Activated naive CD8-positive, alpha-beta T cell treated with anti-CD3 and anti-CD28 coated beads, Interleukin-2, amount 10 ng/mL, durations not matched to agents 7 days and 5 days (primary cell): ENCODE measurements at regions not wholly inside any gene's neighbourhood (a gene's known extent, or its start where the extent isn't known, plus 50 kb on each side); places are given as distances from the start of the nearest gene placed in this dataset.
"Not testable (repeated sequence)": the region's sequence is repeated elsewhere in the genome, so short reads cannot be mapped to it uniquely, and the experiment has no call there.

Experiments
- ATAC-seq: fragments of 150-1000 bp; cut with Tn5 transposase; one replicate; pipeline ENCODE4 v1.10.0; 2021; ENCODE audit warnings: low read depth, moderate library complexity
- POLR2A ChIA-PET: fragments of 350-600 bp; sonication (Branson Sonifier 250); formaldehyde crosslinking; loops from one replicate; lab custom pipeline; 2021; ENCODE audit warnings: antibody characterized with exemption; lab: Charles Lee
- DNase-seq: peaks from one replicate; pipeline ENCODE4 v3.0.0; 2021
- H3K27ac Mint-ChIP-seq: one replicate; pipeline ENCODE4 v1.8.0; 2022; ENCODE audit warnings: mild to moderate bottlenecking, mixed read lengths
- H3K27me3 Mint-ChIP-seq: one replicate; pipeline ENCODE4 v1.8.0; 2022; ENCODE audit warnings: mild to moderate bottlenecking, moderate library complexity, mixed read lengths
- H3K36me3 Mint-ChIP-seq: one replicate; pipeline ENCODE4 v1.8.0; 2021; ENCODE audit warnings: mild to moderate bottlenecking, mixed read lengths
- H3K4me1 Mint-ChIP-seq: one replicate; pipeline ENCODE4 v1.8.0; 2021; ENCODE audit warnings: mixed read lengths
- H3K4me3 Mint-ChIP-seq: one replicate; pipeline ENCODE4 v1.8.0; 2022; ENCODE audit warnings: mild to moderate bottlenecking, moderate library complexity, mixed read lengths
- H3K9me3 Mint-ChIP-seq: one replicate; pipeline ENCODE4 v1.8.0; 2021; ENCODE audit warnings: mixed read lengths

DNA sequence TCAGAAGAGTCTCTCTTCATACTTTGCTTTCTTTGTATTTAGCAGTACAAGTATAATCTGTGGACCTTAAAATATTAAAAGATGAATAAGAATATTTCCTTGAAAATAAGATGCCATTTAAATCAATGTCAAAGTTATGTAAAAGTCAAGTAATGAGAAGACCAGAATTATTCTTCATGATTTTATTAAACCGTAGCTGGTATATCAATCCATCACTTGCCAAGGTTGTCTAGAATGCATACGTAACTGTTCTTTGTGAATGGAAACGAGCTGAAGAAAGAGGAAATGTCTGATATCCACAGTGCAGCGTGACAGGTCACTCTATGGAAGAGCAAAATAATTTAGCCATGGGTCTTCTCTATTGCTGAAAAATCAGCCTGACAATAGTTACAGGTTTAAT lies 488.7 kb upstream of the CCNG1 start:
- H3K9me3 Mint-ChIP-seq: no peaks in the 10 kb centered on the region
- no peak for DNase-seq
- H3K36me3 Mint-ChIP-seq: no peaks in the 10 kb centered on the region
- no peak overlapping the region for H3K27ac Mint-ChIP-seq
- no peak overlapping the region for H3K4me3 Mint-ChIP-seq
- H3K4me1 Mint-ChIP-seq: no peaks in the 10 kb centered on the region
- H3K27me3 Mint-ChIP-seq: no peaks in the 10 kb centered on the region
- ATAC-seq: no peak
- POLR2A ChIA-PET: no interaction called here

DNA sequence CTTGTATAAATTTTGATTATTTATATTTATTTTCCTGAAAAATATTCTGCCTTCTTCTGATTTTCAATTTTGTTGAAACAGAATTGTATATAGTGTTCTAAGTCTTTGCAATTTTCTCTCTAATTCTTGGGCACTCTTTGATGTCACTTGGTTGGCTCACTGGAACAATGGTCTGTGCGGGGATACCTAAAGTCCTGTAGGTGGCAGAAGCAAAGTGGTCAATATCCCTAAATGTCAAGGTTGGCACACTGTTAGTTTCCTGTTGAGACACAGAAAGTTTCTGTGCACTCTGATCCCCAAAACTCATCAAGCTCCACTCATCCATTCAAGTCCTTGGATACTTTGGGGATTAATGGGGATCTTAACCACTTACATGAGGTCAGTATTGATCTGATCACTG lies 480.8 kb upstream of the CCNG1 start:
- POLR2A ChIA-PET: no interaction called here
- no peaks in the 10 kb centered on the region for H3K4me1 Mint-ChIP-seq
- no peaks in the 10 kb centered on the region for H3K36me3 Mint-ChIP-seq
- no peak for DNase-seq
- H3K27me3 Mint-ChIP-seq: no peaks in the 10 kb centered on the region
- H3K9me3 Mint-ChIP-seq: peaks cover 2% of the 10 kb centered on the region
- no peak for ATAC-seq
- no peak overlapping the region for H3K4me3 Mint-ChIP-seq
- H3K27ac Mint-ChIP-seq: no peak overlapping the region

DNA sequence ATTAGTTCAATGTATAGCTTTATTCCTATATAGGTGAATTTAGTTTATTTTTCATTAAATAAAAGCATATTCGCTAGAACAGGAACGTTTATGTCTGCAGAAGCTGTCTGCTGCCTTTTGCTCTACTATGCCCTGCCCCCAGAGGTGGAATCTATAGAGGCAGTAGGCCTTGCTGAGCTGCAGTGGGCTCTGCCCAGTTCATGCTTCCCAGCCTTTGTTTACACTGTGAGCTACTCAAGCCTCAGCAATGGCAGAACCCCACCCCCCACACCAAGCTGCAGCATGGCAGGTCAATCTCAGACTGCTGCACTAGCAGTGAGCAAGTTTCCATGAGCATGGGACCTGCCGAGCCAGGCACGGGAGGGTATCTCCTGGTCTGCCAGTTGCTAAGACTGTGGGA lies 473.3 kb upstream of the CCNG1 start:
- H3K4me3 Mint-ChIP-seq, POLR2A ChIA-PET, H3K27ac Mint-ChIP-seq, ATAC-seq, H3K9me3 Mint-ChIP-seq, H3K4me1 Mint-ChIP-seq, H3K27me3 Mint-ChIP-seq, H3K36me3 Mint-ChIP-seq, DNase-seq: not testable (repeated sequence)

GRCh38 chr5:162990063-162990462 lies 447.3 kb upstream of the CCNG1 start:
- POLR2A ChIA-PET: no interaction called here
- no peak for DNase-seq
- no peak overlapping the region for H3K27ac Mint-ChIP-seq

DNA sequence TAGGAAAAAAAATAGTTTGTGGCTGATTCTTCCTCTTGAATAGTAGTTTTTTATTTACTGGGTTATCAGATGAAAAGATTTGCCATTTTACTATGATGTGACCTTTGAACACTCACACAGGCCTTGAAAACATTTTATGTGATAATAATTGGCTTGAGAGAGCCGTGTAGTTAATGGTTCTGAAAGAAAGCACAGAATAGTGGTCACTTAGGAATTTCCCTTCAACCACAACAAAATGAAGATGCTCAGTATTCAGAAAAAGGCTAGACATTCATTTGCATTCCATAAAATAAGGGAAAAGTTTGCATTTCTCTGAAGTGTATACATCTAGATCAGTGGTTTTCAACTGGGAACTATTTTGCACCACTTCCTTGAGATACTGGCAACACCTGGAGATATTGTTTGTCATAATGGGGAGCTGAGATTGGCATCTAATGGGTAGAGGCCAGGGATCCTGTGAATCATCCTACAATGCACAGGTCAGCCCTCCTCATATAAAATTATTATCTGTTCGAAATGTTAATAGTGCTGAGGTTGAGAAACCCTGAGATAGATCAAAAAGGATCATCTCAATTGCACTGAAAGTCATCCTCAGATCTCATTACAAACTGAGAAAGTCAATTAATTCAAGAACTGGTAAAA lies 446.4 kb upstream of the CCNG1 start:
- no peaks in the 10 kb centered on the region for H3K27me3 Mint-ChIP-seq
- H3K4me1 Mint-ChIP-seq: no peaks in the 10 kb centered on the region
- H3K9me3 Mint-ChIP-seq: peaks cover 3% of the 10 kb centered on the region
- H3K36me3 Mint-ChIP-seq: no peaks in the 10 kb centered on the region
- H3K4me3 Mint-ChIP-seq: no peak overlapping the region
- ATAC-seq (no peak), DNase-seq (no peak)
- POLR2A ChIA-PET: no interaction called here
- no peak overlapping the region for H3K27ac Mint-ChIP-seq

More at GRCh38 chr5:162990063-162990462, 447.3 kb upstream of the CCNG1 start:
- no peak for ATAC-seq
- H3K4me1 Mint-ChIP-seq: no peaks in the 10 kb centered on the region
- H3K27me3 Mint-ChIP-seq: no peaks in the 10 kb centered on the region
- H3K4me3 Mint-ChIP-seq: no peak overlapping the region
- no peaks in the 10 kb centered on the region for H3K36me3 Mint-ChIP-seq
- peaks cover 3% of the 10 kb centered on the region for H3K9me3 Mint-ChIP-seq

- Mint-ChIP-seq H3K36me3 (no peaks in the 10 kb centered on the region), H3K27ac (no peak overlapping the region), H3K27me3 (no peaks in the 10 kb centered on the region), H3K4me3 (no peak overlapping the region), H3K4me1 (no peaks in the 10 kb centered on the region), H3K9me3 (no peaks in the 10 kb centered on the region)
- POLR2A ChIA-PET: no interaction called here
- ATAC-seq (no peak), DNase-seq (no peak)
Measured at GRCh38 chr5:162995568-162995967, 441.8 kb upstream of the CCNG1 start.

DNA sequence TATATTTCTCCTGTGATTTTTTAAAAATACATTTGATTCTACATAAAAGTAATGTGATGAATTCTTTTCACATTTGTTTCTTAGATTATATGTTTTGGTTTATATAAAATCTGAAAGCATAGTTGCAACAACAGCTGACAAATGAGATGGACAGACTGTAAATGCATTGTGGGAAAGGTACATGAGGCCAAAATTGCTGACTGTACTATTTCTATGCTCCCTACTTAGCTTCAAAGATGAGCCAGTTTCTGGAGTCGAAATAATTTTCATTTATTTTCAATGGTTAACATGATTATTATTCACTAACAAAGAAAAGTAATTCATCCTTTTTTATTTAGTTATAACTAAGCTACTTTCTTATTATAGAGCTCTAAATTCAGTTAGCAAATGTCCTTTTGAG lies 441.3 kb upstream of the CCNG1 start:
- Mint-ChIP-seq H3K36me3 (no peaks in the 10 kb centered on the region), H3K4me3 (no peak overlapping the region), H3K4me1 (no peaks in the 10 kb centered on the region), H3K9me3 (no peaks in the 10 kb centered on the region), H3K27me3 (no peaks in the 10 kb centered on the region), H3K27ac (no peak overlapping the region)
- ATAC-seq (no peak), DNase-seq (no peak)
- POLR2A ChIA-PET: no interaction called here

- Mint-ChIP-seq H3K9me3 (peaks cover 2% of the 10 kb centered on the region), H3K27ac (no peak overlapping the region), H3K4me1 (no peaks in the 10 kb centered on the region), H3K36me3 (no peaks in the 10 kb centered on the region), H3K4me3 (no peak overlapping the region), H3K27me3 (no peaks in the 10 kb centered on the region)
- ATAC-seq (no peak), DNase-seq (no peak)
- POLR2A ChIA-PET: no interaction called here
Measured at GRCh38 chr5:163005949-163006348, 431.4 kb upstream of the CCNG1 start.

- Mint-ChIP-seq H3K4me1 (no peaks in the 10 kb centered on the region), H3K4me3 (no peak overlapping the region), H3K27ac (no peak overlapping the region), H3K36me3 (no peaks in the 10 kb centered on the region), H3K27me3 (no peaks in the 10 kb centered on the region), H3K9me3 (peaks cover 1% of the 10 kb centered on the region)
- ATAC-seq: no peak
- POLR2A ChIA-PET: no interaction called here
- no peak for DNase-seq
Measured at GRCh38 chr5:163022582-163023128, 414.7 kb upstream of the CCNG1 start.

DNA sequence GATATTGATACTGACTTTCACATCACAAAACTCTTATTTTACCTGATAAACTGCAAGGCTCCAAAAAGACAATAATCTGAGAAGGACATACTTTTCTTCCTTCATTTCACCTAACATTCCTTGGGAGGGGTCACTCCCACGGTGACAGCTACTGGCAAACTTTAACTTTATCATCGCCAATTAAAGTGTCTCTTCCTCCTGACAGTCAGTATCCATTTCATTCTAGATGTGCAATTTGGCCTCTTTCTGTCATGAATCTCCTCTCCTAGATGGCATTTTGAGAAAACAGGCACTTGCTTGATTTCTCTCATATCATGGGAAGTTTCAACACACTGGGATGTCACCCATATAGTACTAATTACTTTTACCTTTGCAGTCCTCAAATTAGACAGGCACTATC lies 413.5 kb upstream of the CCNG1 start:
- peaks cover under 1% of the 10 kb centered on the region for H3K9me3 Mint-ChIP-seq
- H3K4me3 Mint-ChIP-seq: no peak overlapping the region
- no peak overlapping the region for H3K27ac Mint-ChIP-seq
- ATAC-seq (no peak), DNase-seq (no peak)
- POLR2A ChIA-PET: no interaction called here
- no peaks in the 10 kb centered on the region for H3K4me1 Mint-ChIP-seq
- H3K36me3 Mint-ChIP-seq: no peaks in the 10 kb centered on the region
- H3K27me3 Mint-ChIP-seq: no peaks in the 10 kb centered on the region

DNA sequence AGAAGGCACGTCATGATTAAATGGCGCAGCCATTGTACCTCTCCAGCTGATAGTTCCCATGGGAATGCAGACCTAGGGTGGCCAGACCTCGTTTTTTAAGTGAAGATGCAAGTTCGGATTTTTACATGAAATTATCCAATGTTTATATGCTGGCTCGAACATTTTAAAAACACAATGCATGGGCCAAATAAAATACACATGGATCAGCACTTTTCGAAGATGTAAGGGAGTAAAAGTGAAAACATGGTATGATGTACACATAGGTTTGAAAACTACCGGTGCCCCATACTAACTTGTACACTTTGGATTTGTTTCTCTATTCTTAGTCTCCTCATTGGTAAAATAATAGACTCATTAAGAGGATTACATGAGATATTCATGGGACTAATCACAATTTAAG lies 412.5 kb upstream of the CCNG1 start:
- no peak for ATAC-seq
- H3K9me3 Mint-ChIP-seq: no peaks in the 10 kb centered on the region
- no peaks in the 10 kb centered on the region for H3K4me1 Mint-ChIP-seq
- no peak for DNase-seq
- POLR2A ChIA-PET: no interaction called here
- H3K27me3 Mint-ChIP-seq: no peaks in the 10 kb centered on the region
- H3K4me3 Mint-ChIP-seq: no peak overlapping the region
- H3K36me3 Mint-ChIP-seq: no peaks in the 10 kb centered on the region
- H3K27ac Mint-ChIP-seq: no peak overlapping the region

GRCh38 chr5:163033656-163034055 lies 403.7 kb upstream of the CCNG1 start:
- ATAC-seq: no peak
- Mint-ChIP-seq H3K27ac (no peak overlapping the region), H3K36me3 (no peaks in the 10 kb centered on the region), H3K9me3 (peaks cover 3% of the 10 kb centered on the region), H3K4me1 (no peaks in the 10 kb centered on the region), H3K27me3 (no peaks in the 10 kb centered on the region), H3K4me3 (no peak overlapping the region)
- no peak for DNase-seq
- POLR2A ChIA-PET: no interaction called here

DNA sequence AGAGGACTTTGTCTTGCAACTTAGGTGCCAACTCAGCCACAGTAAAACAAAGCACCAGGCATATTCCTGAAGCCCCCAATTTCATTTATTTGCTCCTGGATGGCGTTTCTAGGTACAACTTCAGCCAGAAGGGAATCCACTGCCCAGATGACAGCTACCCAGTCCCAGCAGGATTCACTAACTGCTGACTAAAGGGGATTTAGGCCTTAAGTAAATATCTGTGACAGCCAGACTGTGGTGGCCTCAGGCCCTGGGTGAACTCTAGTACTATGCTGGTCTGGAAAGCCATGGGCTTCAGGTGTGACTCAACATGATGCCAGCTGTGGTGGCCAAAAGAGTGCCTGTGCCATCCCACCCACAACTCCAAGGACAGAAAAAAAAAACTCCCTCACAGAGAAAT lies 396.1 kb upstream of the CCNG1 start:
- Mint-ChIP-seq H3K4me1 (no peaks in the 10 kb centered on the region), H3K4me3 (no peak overlapping the region), H3K27me3 (no peaks in the 10 kb centered on the region), H3K9me3 (peaks cover 5% of the 10 kb centered on the region), H3K27ac (no peak overlapping the region), H3K36me3 (no peaks in the 10 kb centered on the region)
- POLR2A ChIA-PET: no interaction called here
- DNase-seq (no peak), ATAC-seq (no peak)

- Mint-ChIP-seq H3K4me1 (no peaks in the 10 kb centered on the region), H3K36me3 (no peaks in the 10 kb centered on the region), H3K9me3 (peaks cover 12% of the 10 kb centered on the region), H3K27me3 (no peaks in the 10 kb centered on the region), H3K4me3 (no peak overlapping the region), H3K27ac (no peak overlapping the region)
- ATAC-seq (no peak), DNase-seq (no peak)
- POLR2A ChIA-PET: no interaction called here
Measured at GRCh38 chr5:163079618-163080017, 357.8 kb upstream of the CCNG1 start.
